HL-60 (cell line): ENCODE measurements at regions not wholly inside any gene's neighbourhood (a gene's known extent, or its start where the extent isn't known, plus 50 kb on each side); places are given as distances from the start of the nearest gene placed in this dataset.

Source experiments
- DNase-seq, 2 experiments: peaks; one replicate each; pipeline ENCODE4 v3.0.0-alpha.2; 2010 to 2020; ENCODE audit warnings: low read depth in 1 of 2, low spot score in 1 of 2
- H3K27ac ChIP-seq: fragments of 250-450 bp; sonication (Bioruptor Pico); replicated peaks from 2 replicates; pipeline ENCODE4 v1.5.1; 2020; ENCODE audit warnings: mild to moderate bottlenecking, moderate library complexity
- H3K27me3 ChIP-seq: fragments of 250-450 bp; sonication (Bioruptor Pico); 2 replicates; pipeline ENCODE4 v1.5.1; 2021; ENCODE audit warnings: mild to moderate bottlenecking, moderate library complexity; ENCODE audit not compliant: insufficient read depth, poor library complexity, severe bottlenecking
- H3K4me3 ChIP-seq: replicated peaks from 2 replicates; pipeline ENCODE4 v1.5.1; 2011; ENCODE audit warnings: mild to moderate bottlenecking, control low read depth, low read length; ENCODE audit not compliant: insufficient read depth
- CTCF ChIP-seq: IDR thresholded peaks from one replicate; pipeline ENCODE4 v1.5.1; 2011; ENCODE audit warnings: low read length, control low read depth, inconsistent platforms; ENCODE audit not compliant: insufficient read depth
- GABPA ChIP-seq: IDR thresholded peaks from 2 replicates; pipeline ENCODE4 v1.6.1; 2012; ENCODE audit warnings: low read depth
- POLR2AphosphoS5 ChIP-seq: IDR thresholded peaks from 2 replicates; pipeline ENCODE4 v1.6.1; 2012; ENCODE audit warnings: low read depth
- REST ChIP-seq: IDR thresholded peaks from 2 replicates; pipeline ENCODE4 v1.6.1; 2012; ENCODE audit warnings: low read depth; ENCODE audit not compliant: insufficient replicate concordance
- SPI1 ChIP-seq: IDR thresholded peaks from 2 replicates; pipeline ENCODE4 v1.6.1; 2012; ENCODE audit warnings: low read depth, mild to moderate bottlenecking, borderline replicate concordance

GRCh38 chr6:104632588-104632987 lies 227.1 kb downstream of the HACE1 start:
- no peak overlapping the region for H3K27ac ChIP-seq
- no peaks in the 10 kb centered on the region for H3K27me3 ChIP-seq
- no peak for DNase-seq
- TF ChIP-seq REST (no peak), SPI1 (no peak), GABPA (no peak), POLR2AphosphoS5 (no peak), CTCF (no peak)
- H3K4me3 ChIP-seq: no peak overlapping the region

GRCh38 chr6:104630955-104631354 lies 228.8 kb downstream of the HACE1 start:
- Histone ChIP-seq H3K27me3 (peaks cover 3% of the 10 kb centered on the region), H3K4me3 (no peak overlapping the region), H3K27ac (no peak overlapping the region)
- TF ChIP-seq POLR2AphosphoS5: no peak
- no peak for TF ChIP-seq CTCF
- TF ChIP-seq GABPA: no peak
- no peak for TF ChIP-seq REST
- no peak for TF ChIP-seq SPI1
- no peak for DNase-seq

GRCh38 chr6:104630522-104630921 lies 229.2 kb downstream of the HACE1 start:
- Histone ChIP-seq H3K27ac (no peak overlapping the region), H3K27me3 (peaks cover 3% of the 10 kb centered on the region), H3K4me3 (no peak overlapping the region)
- TF ChIP-seq CTCF (no peak), SPI1 (no peak), REST (no peak), GABPA (no peak), POLR2AphosphoS5 (no peak)
- DNase-seq: no peak
